ENCODE measurements at regions not wholly inside any gene's neighbourhood (a gene's known extent, or its start where the extent isn't known, plus 50 kb on each side); places are given as distances from the start of the nearest gene placed in this dataset.

- Mint-ChIP-seq H3K9me3 (no peaks in the 10 kb centered on the region), H3K4me3 (no peak overlapping the region), H3K27ac (ENCODE audit: low read depth) (no peak overlapping the region), H3K27me3 (peaks cover 63% of the 10 kb centered on the region), H3K4me1 (no peaks in the 10 kb centered on the region), H3K36me3 (ENCODE audit: insufficient read depth) (peaks cover 2% of the 10 kb centered on the region)
- DNase-seq (ENCODE audit: low spot score in 2 of 2) = no peak
- no peak for ATAC-seq (replicated peaks; ENCODE audit: extremely low read depth, poor library complexity, severe bottlenecking)
Observed at GRCh38 chr15:77768107-77768506, 135.4 kb upstream of the LINGO1 start.

- DNase-seq (ENCODE audit: low spot score in 2 of 2) = no peak
- Mint-ChIP-seq H3K4me1 (no peaks in the 10 kb centered on the region), H3K27me3 (peaks cover 76% of the 10 kb centered on the region), H3K4me3 (no peak overlapping the region), H3K9me3 (no peaks in the 10 kb centered on the region), H3K27ac (ENCODE audit: low read depth) (no peak overlapping the region), H3K36me3 (ENCODE audit: insufficient read depth) (peaks cover 2% of the 10 kb centered on the region)
- ATAC-seq (replicated peaks; ENCODE audit: extremely low read depth, poor library complexity, severe bottlenecking) = no peak
Observed at GRCh38 chr15:77764095-77764494, 131.4 kb upstream of the LINGO1 start.

- H3K36me3 Mint-ChIP-seq (ENCODE audit: insufficient read depth) = peaks cover 2% of the 10 kb centered on the region
- no peak overlapping the region for H3K4me3 Mint-ChIP-seq
- ATAC-seq (replicated peaks; ENCODE audit: extremely low read depth, poor library complexity, severe bottlenecking) (no peak), DNase-seq (ENCODE audit: low spot score in 2 of 2) (no peak)
- H3K27ac Mint-ChIP-seq (ENCODE audit: low read depth) = no peak overlapping the region
- H3K4me1 Mint-ChIP-seq = no peaks in the 10 kb centered on the region
- H3K9me3 Mint-ChIP-seq = no peaks in the 10 kb centered on the region
- peaks cover 64% of the 10 kb centered on the region for H3K27me3 Mint-ChIP-seq
Observed at GRCh38 chr15:77762747-77763355, 130.1 kb upstream of the LINGO1 start.

- Mint-ChIP-seq H3K9me3 (no peaks in the 10 kb centered on the region), H3K27me3 (peaks cover 53% of the 10 kb centered on the region), H3K27ac (ENCODE audit: low read depth) (no peak overlapping the region), H3K4me3 (no peak overlapping the region), H3K36me3 (ENCODE audit: insufficient read depth) (no peaks in the 10 kb centered on the region), H3K4me1 (no peaks in the 10 kb centered on the region)
- ATAC-seq (replicated peaks; ENCODE audit: extremely low read depth, poor library complexity, severe bottlenecking) = no peak
- DNase-seq (ENCODE audit: low spot score in 2 of 2) = no peak
Observed at GRCh38 chr15:77759896-77760592, 127.3 kb upstream of the LINGO1 start.

- no peak overlapping the region for H3K4me3 Mint-ChIP-seq
- ATAC-seq (replicated peaks; ENCODE audit: extremely low read depth, poor library complexity, severe bottlenecking) = no peak
- H3K27me3 Mint-ChIP-seq = peaks cover 39% of the 10 kb centered on the region
- H3K9me3 Mint-ChIP-seq = no peaks in the 10 kb centered on the region
- DNase-seq (ENCODE audit: low spot score in 2 of 2) = no peak
- no peaks in the 10 kb centered on the region for H3K4me1 Mint-ChIP-seq
- no peaks in the 10 kb centered on the region for H3K36me3 Mint-ChIP-seq (ENCODE audit: insufficient read depth)
- no peak overlapping the region for H3K27ac Mint-ChIP-seq (ENCODE audit: low read depth)
Observed at GRCh38 chr15:77753939-77754338, 121.2 kb upstream of the LINGO1 start.

- Mint-ChIP-seq H3K4me1 (peaks cover 3% of the 10 kb centered on the region), H3K4me3 (no peak overlapping the region), H3K27me3 (peaks cover 43% of the 10 kb centered on the region), H3K36me3 (ENCODE audit: insufficient read depth) (no peaks in the 10 kb centered on the region), H3K9me3 (no peaks in the 10 kb centered on the region), H3K27ac (ENCODE audit: low read depth) (no peak overlapping the region)
- ATAC-seq (replicated peaks; ENCODE audit: extremely low read depth, poor library complexity, severe bottlenecking) = no peak
- DNase-seq (ENCODE audit: low spot score in 2 of 2) = no peak
Observed at GRCh38 chr15:77753281-77753873, 120.7 kb upstream of the LINGO1 start.

GRCh38 chr15:77749998-77750540 is 117.4 kb upstream of the LINGO1 start:
- no peaks in the 10 kb centered on the region for H3K36me3 Mint-ChIP-seq (ENCODE audit: insufficient read depth)
- no peak for ATAC-seq (replicated peaks; ENCODE audit: extremely low read depth, poor library complexity, severe bottlenecking)
- H3K9me3 Mint-ChIP-seq = no peaks in the 10 kb centered on the region
- H3K27ac Mint-ChIP-seq (ENCODE audit: low read depth) = no peak overlapping the region
- DNase-seq (ENCODE audit: low spot score in 2 of 2) = no peak
- H3K4me3 Mint-ChIP-seq = no peak overlapping the region
- peaks cover 29% of the 10 kb centered on the region for H3K27me3 Mint-ChIP-seq
- H3K4me1 Mint-ChIP-seq = peaks cover 16% of the 10 kb centered on the region

- Mint-ChIP-seq H3K36me3 (ENCODE audit: insufficient read depth) (no peaks in the 10 kb centered on the region), H3K4me3 (no peak overlapping the region), H3K4me1 (peaks cover 16% of the 10 kb centered on the region), H3K9me3 (no peaks in the 10 kb centered on the region), H3K27me3 (peaks cover 29% of the 10 kb centered on the region), H3K27ac (ENCODE audit: low read depth) (no peak overlapping the region)
- no peak for ATAC-seq (replicated peaks; ENCODE audit: extremely low read depth, poor library complexity, severe bottlenecking)
- no peak for DNase-seq (ENCODE audit: low spot score in 2 of 2)
Observed at GRCh38 chr15:77749236-77749997, 116.7 kb upstream of the LINGO1 start.

GRCh38 chr15:77748078-77749064 is 115.7 kb upstream of the LINGO1 start:
- Mint-ChIP-seq H3K27me3 (peaks cover 35% of the 10 kb centered on the region), H3K36me3 (ENCODE audit: insufficient read depth) (no peaks in the 10 kb centered on the region), H3K9me3 (no peaks in the 10 kb centered on the region), H3K4me3 (no peak overlapping the region), H3K27ac (ENCODE audit: low read depth) (no peak overlapping the region), H3K4me1 (peaks cover 16% of the 10 kb centered on the region)
- ATAC-seq (replicated peaks; ENCODE audit: extremely low read depth, poor library complexity, severe bottlenecking) (no peak), DNase-seq (ENCODE audit: low spot score in 2 of 2) (no peak)

- peaks cover 44% of the 10 kb centered on the region for H3K27me3 Mint-ChIP-seq
- DNase-seq (ENCODE audit: low spot score in 2 of 2) (no peak), ATAC-seq (replicated peaks; ENCODE audit: extremely low read depth, poor library complexity, severe bottlenecking) (no peak)
- no peaks in the 10 kb centered on the region for H3K36me3 Mint-ChIP-seq (ENCODE audit: insufficient read depth)
- H3K4me3 Mint-ChIP-seq = peak overlapping the region; percentile 33
- no peak overlapping the region for H3K27ac Mint-ChIP-seq (ENCODE audit: low read depth)
- no peaks in the 10 kb centered on the region for H3K9me3 Mint-ChIP-seq
- H3K4me1 Mint-ChIP-seq = peaks cover 16% of the 10 kb centered on the region
Observed at GRCh38 chr15:77747175-77748077, 114.7 kb upstream of the LINGO1 start.
